ENCODE measurements at regions not wholly inside any gene's neighbourhood (a gene's known extent, or its start where the extent isn't known, plus 50 kb on each side); places are given as distances from the start of the nearest gene placed in this dataset.
"Not testable (repeated sequence)": the region's sequence is repeated elsewhere in the genome, so short reads cannot be mapped to it uniquely, and the experiment has no call there.

GRCh38 chr12:95384785-95385184, 89.2 kb upstream of the METAP2 start:
- POLR2A ChIA-PET: no interaction called here
- CTCF ChIA-PET: no interaction called here
- no peak for TF ChIP-seq CTCF (IDR thresholded peaks at IDR 0.05; ENCODE audit: control extremely low read depth, extremely low read depth, low read depth, missing control alignments)
- no peak for DNase-seq (ENCODE audit: extremely low spot score)

GRCh38 chr12:95385246-95386035, 88.5 kb upstream of the METAP2 start:
- ChIA-PET POLR2A (interaction anchor here (0.6 kb wide), 1 partner anchor 372 kb away, joined by 4 read pairs; no protein-coding TSS in a partner anchor), CTCF (interaction anchor here (1.0 to 1.5 kb wide), 2 partner anchors 24 to 26 kb away, joined by 3 read pairs; no protein-coding TSS in a partner anchor)
- DNase-seq (ENCODE audit: extremely low spot score): no peak
- TF ChIP-seq CTCF (IDR thresholded peaks at IDR 0.05; ENCODE audit: control extremely low read depth, extremely low read depth, low read depth, missing control alignments): no peak

- POLR2A ChIA-PET: no interaction called here
- DNase-seq (ENCODE audit: extremely low spot score): no peak
- CTCF ChIA-PET: interaction anchor here (1.0 to 1.5 kb wide), 2 partner anchors 25 to 26 kb away, joined by 3 read pairs; no protein-coding TSS in a partner anchor
- no peak for TF ChIP-seq CTCF (IDR thresholded peaks at IDR 0.05; ENCODE audit: control extremely low read depth, extremely low read depth, low read depth, missing control alignments)
These were observed 87.9 kb upstream of the METAP2 start for GRCh38 chr12:95386051-95386450.

- CTCF ChIA-PET: interaction anchor here (1.8 kb wide), 1 partner anchor 12 kb away, joined by 4 read pairs; no protein-coding TSS in a partner anchor
- DNase-seq (ENCODE audit: extremely low spot score); POLR2A ChIA-PET: not testable (repeated sequence)
These were observed 85.7 kb upstream of the METAP2 start for GRCh38 chr12:95388260-95388659.

- ChIA-PET CTCF (no interaction called here), POLR2A (no interaction called here)
These were observed 83.8 kb upstream of the METAP2 start for GRCh38 chr12:95390192-95390591.

GRCh38 chr12:95390932-95391331, 83.0 kb upstream of the METAP2 start:
- POLR2A ChIA-PET: no interaction called here
- CTCF ChIA-PET: interaction anchor here (1.2 kb wide), 1 partner anchor 22 kb away, joined by 3 read pairs; no protein-coding TSS in a partner anchor
- no peak for DNase-seq (ENCODE audit: extremely low spot score)
- TF ChIP-seq CTCF (IDR thresholded peaks at IDR 0.05; ENCODE audit: control extremely low read depth, extremely low read depth, low read depth, missing control alignments): no peak

More at GRCh38 chr12:95390192-95390591, 83.8 kb upstream of the METAP2 start:
- TF ChIP-seq CTCF (IDR thresholded peaks at IDR 0.05; ENCODE audit: control extremely low read depth, extremely low read depth, low read depth, missing control alignments): no peak
- DNase-seq (ENCODE audit: extremely low spot score): no peak

- CTCF ChIA-PET: interaction anchor here (1.0 to 1.1 kb wide), 2 partner anchors 13 to 16 kb away, joined by 3 read pairs; no protein-coding TSS in a partner anchor
- DNase-seq (ENCODE audit: extremely low spot score): no peak
- TF ChIP-seq CTCF (IDR thresholded peaks at IDR 0.05; ENCODE audit: control extremely low read depth, extremely low read depth, low read depth, missing control alignments): no peak
- POLR2A ChIA-PET: no interaction called here
These were observed 80.7 kb upstream of the METAP2 start for GRCh38 chr12:95393191-95393790.
